Sigmoid colon (tissue), 4 donors: ENCODE measurements at regions not wholly inside any gene's neighbourhood (a gene's known extent, or its start where the extent isn't known, plus 50 kb on each side); places are given as distances from the start of the nearest gene placed in this dataset.

Source experiments
- CTCF ChIP-seq, 4 experiments: fragments of 450-650 bp in 3 of 4; fragments of 200-600 bp in 1 of 4; IDR thresholded peaks; one replicate each; pipeline ENCODE4 v1.5.1; 2016 to 2019; ENCODE audit warnings: antibody characterized with exemption in 4 of 4, mild to moderate bottlenecking in 3 of 4, moderate library complexity in 2 of 4
- EP300 ChIP-seq, 4 donors: sonication (generic); formaldehyde crosslinking; IDR thresholded peaks; one replicate each; pipeline ENCODE4 v1.6.1; 2017; ENCODE audit warnings: antibody characterized with exemption in 4 of 4
- POLR2A ChIP-seq, 2 donors: fragments of 450-650 bp; IDR thresholded peaks; one replicate each; pipeline ENCODE4 v1.6.1; 2016; ENCODE audit warnings: antibody characterized with exemption in 2 of 2, mild to moderate bottlenecking in 2 of 2, moderate library complexity in 2 of 2
- POLR2AphosphoS5 ChIP-seq, 4 donors: sonication (generic); formaldehyde crosslinking; IDR thresholded peaks; one replicate each; pipeline ENCODE4 v1.6.1; 2017; ENCODE audit warnings: antibody characterized with exemption in 4 of 4

GRCh38 chr5:122674385-122674784, 100.5 kb upstream of the SNX2 start:
- TF ChIP-seq POLR2AphosphoS5 (IDR thresholded peaks at IDR 0.05): no peak
- TF ChIP-seq CTCF (IDR thresholded peaks at IDR 0.05): no peak
- no peak for TF ChIP-seq POLR2A (IDR thresholded peaks at IDR 0.05)
- TF ChIP-seq EP300 (IDR thresholded peaks at IDR 0.05): no peak
